ENCODE measurements at regions not wholly inside any gene's neighbourhood (a gene's known extent, or its start where the extent isn't known, plus 50 kb on each side); places are given as distances from the start of the nearest gene placed in this dataset.
"Not testable (repeated sequence)": the region's sequence is repeated elsewhere in the genome, so short reads cannot be mapped to it uniquely, and the experiment has no call there.

- no peak for DNase-seq (ENCODE audit: low read depth)
These were observed 2223.9 kb upstream of the ACO1 start for GRCh38 chr9:30160570-30160969.

- peak; percentile 0 for DNase-seq (ENCODE audit: low read depth)
These were observed 2212.2 kb upstream of the ACO1 start for GRCh38 chr9:30172206-30172605.

GRCh38 chr9:30178610-30179009 lies 2205.8 kb upstream of the ACO1 start:
- DNase-seq (ENCODE audit: low read depth): no peak

GRCh38 chr9:30193421-30193820 lies 2191.0 kb upstream of the ACO1 start:
- DNase-seq (ENCODE audit: low read depth): no peak

GRCh38 chr9:30196941-30197340 lies 2187.5 kb upstream of the ACO1 start:
- DNase-seq (ENCODE audit: low read depth): no peak

GRCh38 chr9:30197453-30197852 lies 2187.0 kb upstream of the ACO1 start:
- no peak for DNase-seq (ENCODE audit: low read depth)

GRCh38 chr9:30197954-30198353 lies 2186.5 kb upstream of the ACO1 start:
- no peak for DNase-seq (ENCODE audit: low read depth)

- no peak for DNase-seq (ENCODE audit: low read depth)
These were observed 2185.8 kb upstream of the ACO1 start for GRCh38 chr9:30198463-30199309.

GRCh38 chr9:30201024-30201423 lies 2183.4 kb upstream of the ACO1 start:
- no peak for DNase-seq (ENCODE audit: low read depth)

GRCh38 chr9:30235068-30235467 lies 2149.4 kb upstream of the ACO1 start:
- DNase-seq (ENCODE audit: low read depth): no peak

GRCh38 chr9:30235564-30235963 lies 2148.9 kb upstream of the ACO1 start:
- no peak for DNase-seq (ENCODE audit: low read depth)

GRCh38 chr9:30239878-30240277 lies 2144.6 kb upstream of the ACO1 start:
- no peak for DNase-seq (ENCODE audit: low read depth)

- no peak for DNase-seq (ENCODE audit: low read depth)
These were observed 2141.0 kb upstream of the ACO1 start for GRCh38 chr9:30243467-30243866.

GRCh38 chr9:30244877-30245276 lies 2139.6 kb upstream of the ACO1 start:
- no peak for DNase-seq (ENCODE audit: low read depth)

- DNase-seq (ENCODE audit: low read depth): no peak
These were observed 2133.6 kb upstream of the ACO1 start for GRCh38 chr9:30250872-30251271.

- DNase-seq (ENCODE audit: low read depth): no peak
These were observed 2126.3 kb upstream of the ACO1 start for GRCh38 chr9:30258094-30258493.

GRCh38 chr9:30280229-30280900 lies 2104.1 kb upstream of the ACO1 start:
- DNase-seq (ENCODE audit: low read depth): no peak

GRCh38 chr9:30289435-30289834 lies 2095.0 kb upstream of the ACO1 start:
- no peak for DNase-seq (ENCODE audit: low read depth)

GRCh38 chr9:30292026-30292425 lies 2092.4 kb upstream of the ACO1 start:
- not testable (repeated sequence) for DNase-seq (ENCODE audit: low read depth)

- DNase-seq (ENCODE audit: low read depth): no peak
These were observed 2091.2 kb upstream of the ACO1 start for GRCh38 chr9:30293231-30293630.

GRCh38 chr9:30299126-30299780 lies 2085.2 kb upstream of the ACO1 start:
- DNase-seq (ENCODE audit: low read depth): no peak

- no peak for DNase-seq (ENCODE audit: low read depth)
These were observed 2083.0 kb upstream of the ACO1 start for GRCh38 chr9:30301271-30301963.

All from amniotic epithelial cell (primary cell).